OCI-LY7 (cell line): ENCODE measurements at regions not wholly inside any gene's neighbourhood (a gene's known extent, or its start where the extent isn't known, plus 50 kb on each side); places are given as distances from the start of the nearest gene placed in this dataset.

Experiments used
- BruUV-seq: library from RNA; stranded (reverse); fragments of 400-500 nt; replicated peaks from 2 replicates; lab custom pipeline; 2021; lab: Mats Ljungman, UMichigan
- CTCF ChIA-PET: fragments of 300-600 bp; sonication (Branson Sonifier 250); formaldehyde crosslinking; loops from one replicate; lab custom pipeline; 2022; ENCODE audit warnings: antibody characterized with exemption; ENCODE audit not compliant: unreplicated experiment; lab: Charles Lee
- POLR2A ChIA-PET: fragments of 300-600 bp; sonication (Branson Sonifier 250); formaldehyde crosslinking; loops from one replicate; lab custom pipeline; 2022; ENCODE audit warnings: antibody characterized with exemption; lab: Charles Lee
- DNase-seq: peaks from one replicate; pipeline ENCODE4 v3.0.0-alpha.2; 2015; ENCODE audit warnings: low spot score
- H2AFZ ChIP-seq: fragments of 200-600 bp; sonication (generic), shearing (Covaris generic); 2 replicates; pipeline ENCODE4 v1.6.1; 2014; ENCODE audit warnings: mild to moderate bottlenecking, antibody characterized with exemption, low read length, moderate library complexity
- H3K27ac ChIP-seq: fragments of 200-600 bp; sonication (generic); 2 replicates; pipeline ENCODE4 v1.5.1; 2014; ENCODE audit warnings: mixed run types, low read depth, mild to moderate bottlenecking, moderate library complexity, low read length, inconsistent platforms; ENCODE audit not compliant: poor library complexity, severe bottlenecking
- H3K36me3 ChIP-seq: fragments of 200-600 bp; sonication (generic); 2 replicates; pipeline ENCODE4 v1.6.1; 2014; ENCODE audit warnings: mild to moderate bottlenecking, antibody characterized with exemption, low read length, moderate library complexity, mixed read lengths; ENCODE audit not compliant: insufficient read depth
- H3K4me1 ChIP-seq: fragments of 200-600 bp; sonication (generic); 2 replicates; pipeline ENCODE4 v1.5.1; 2014; ENCODE audit warnings: mild to moderate bottlenecking, low read length; ENCODE audit not compliant: insufficient read depth, poor library complexity, severe bottlenecking
- H3K4me2 ChIP-seq: fragments of 200-600 bp; sonication (generic); 2 replicates; pipeline ENCODE4 v1.6.1; 2014; ENCODE audit warnings: mild to moderate bottlenecking, low read length
- H3K4me3 ChIP-seq: fragments of 200-600 bp; sonication (generic); 2 replicates; pipeline ENCODE4 v1.5.1; 2014; ENCODE audit warnings: mild to moderate bottlenecking, low read depth, low read length; ENCODE audit not compliant: poor library complexity, severe bottlenecking
- H3K79me2 ChIP-seq: fragments of 200-600 bp; sonication (generic); 2 replicates; pipeline ENCODE4 v1.6.1; 2016; ENCODE audit warnings: low read depth, mild to moderate bottlenecking, low read length, moderate library complexity, mixed read lengths; ENCODE audit not compliant: insufficient read depth
- H3K9me2 ChIP-seq: fragments of 200-600 bp; sonication (generic); 2 replicates; pipeline ENCODE4 v1.6.1; 2016; ENCODE audit warnings: mild to moderate bottlenecking, low read length, mixed read lengths; ENCODE audit not compliant: insufficient read depth
- H3K9me3 ChIP-seq: fragments of 200-600 bp; sonication (generic); 2 replicates; pipeline ENCODE4 v1.6.1; 2014; ENCODE audit warnings: mild to moderate bottlenecking, mixed run types, low read length, mixed read lengths
- H4K20me1 ChIP-seq: fragments of 200-600 bp; sonication (generic); 2 replicates; pipeline ENCODE4 v1.6.1; 2014; ENCODE audit warnings: mild to moderate bottlenecking, antibody characterized with exemption, low read length, moderate library complexity, mixed read lengths; ENCODE audit not compliant: insufficient read depth
- EZH2phosphoT487 ChIP-seq: fragments of 200-600 bp; sonication (generic); IDR thresholded peaks from 2 replicates; pipeline ENCODE4 v1.6.1; 2018; ENCODE audit warnings: low read depth, borderline replicate concordance, mild to moderate bottlenecking, mixed run types, antibody characterized with exemption, low read length, moderate library complexity, mixed read lengths
- intact Hi-C: fragments of 100-400 bp; cut with micrococcal nuclease; formaldehyde crosslinking; loops from one replicate; pipeline ENCODE4 v1.10.0; 2022; ENCODE audit not compliant: unreplicated experiment
- TF ChIP-seq, protein P1 (sequence below): fragments of 200-600 bp; sonication (generic); conservative IDR thresholded peaks from 2 replicates; pipeline ENCODE4 v1.5.1; 2014; ENCODE audit warnings: mild to moderate bottlenecking, antibody characterized with exemption, low read length, moderate library complexity, mixed read lengths

DNA sequence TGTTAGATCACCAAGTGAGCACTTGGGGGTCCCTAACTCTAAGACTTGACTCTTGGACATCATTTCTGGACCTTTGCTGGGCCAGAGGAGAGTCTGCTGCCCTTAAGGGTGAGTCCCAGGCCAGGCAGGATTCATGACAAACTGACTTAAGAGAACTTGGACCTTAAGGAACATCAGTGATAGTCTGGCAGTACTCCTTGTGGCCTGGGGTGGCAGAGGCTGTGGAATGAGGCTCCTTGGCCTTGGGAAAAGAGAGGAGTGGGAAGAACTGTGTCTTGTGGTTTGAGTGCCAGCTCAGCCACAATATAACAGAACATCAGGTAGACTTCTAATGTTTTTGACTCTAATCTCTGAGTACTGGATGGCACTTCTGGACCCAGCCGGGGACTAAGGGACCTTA lies 478.7 kb downstream of the MEI4 start:
- BruUV-seq, result no TSS peak
- CTCF ChIA-PET, result no interaction called here
- Histone ChIP-seq H3K36me3 (no peaks in the 10 kb centered on the region), H3K9me2 (no peaks in the 10 kb centered on the region), H3K4me1 (no peaks in the 10 kb centered on the region), H3K4me2 (no peak overlapping the region), H2AFZ (no peak overlapping the region), H4K20me1 (no peaks in the 10 kb centered on the region), H3K79me2 (no peaks in the 10 kb centered on the region), H3K4me3 (no peak overlapping the region), H3K27ac (no peak overlapping the region), H3K9me3 (no peaks in the 10 kb centered on the region)
- TF ChIP-seq, protein P1, sequence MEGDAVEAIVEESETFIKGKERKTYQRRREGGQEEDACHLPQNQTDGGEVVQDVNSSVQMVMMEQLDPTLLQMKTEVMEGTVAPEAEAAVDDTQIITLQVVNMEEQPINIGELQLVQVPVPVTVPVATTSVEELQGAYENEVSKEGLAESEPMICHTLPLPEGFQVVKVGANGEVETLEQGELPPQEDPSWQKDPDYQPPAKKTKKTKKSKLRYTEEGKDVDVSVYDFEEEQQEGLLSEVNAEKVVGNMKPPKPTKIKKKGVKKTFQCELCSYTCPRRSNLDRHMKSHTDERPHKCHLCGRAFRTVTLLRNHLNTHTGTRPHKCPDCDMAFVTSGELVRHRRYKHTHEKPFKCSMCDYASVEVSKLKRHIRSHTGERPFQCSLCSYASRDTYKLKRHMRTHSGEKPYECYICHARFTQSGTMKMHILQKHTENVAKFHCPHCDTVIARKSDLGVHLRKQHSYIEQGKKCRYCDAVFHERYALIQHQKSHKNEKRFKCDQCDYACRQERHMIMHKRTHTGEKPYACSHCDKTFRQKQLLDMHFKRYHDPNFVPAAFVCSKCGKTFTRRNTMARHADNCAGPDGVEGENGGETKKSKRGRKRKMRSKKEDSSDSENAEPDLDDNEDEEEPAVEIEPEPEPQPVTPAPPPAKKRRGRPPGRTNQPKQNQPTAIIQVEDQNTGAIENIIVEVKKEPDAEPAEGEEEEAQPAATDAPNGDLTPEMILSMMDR, result no peak
- no peak for TF ChIP-seq EZH2phosphoT487
- POLR2A ChIA-PET, result no interaction called here
- no peak for DNase-seq
- intact Hi-C loops, result no loop called here

DNA sequence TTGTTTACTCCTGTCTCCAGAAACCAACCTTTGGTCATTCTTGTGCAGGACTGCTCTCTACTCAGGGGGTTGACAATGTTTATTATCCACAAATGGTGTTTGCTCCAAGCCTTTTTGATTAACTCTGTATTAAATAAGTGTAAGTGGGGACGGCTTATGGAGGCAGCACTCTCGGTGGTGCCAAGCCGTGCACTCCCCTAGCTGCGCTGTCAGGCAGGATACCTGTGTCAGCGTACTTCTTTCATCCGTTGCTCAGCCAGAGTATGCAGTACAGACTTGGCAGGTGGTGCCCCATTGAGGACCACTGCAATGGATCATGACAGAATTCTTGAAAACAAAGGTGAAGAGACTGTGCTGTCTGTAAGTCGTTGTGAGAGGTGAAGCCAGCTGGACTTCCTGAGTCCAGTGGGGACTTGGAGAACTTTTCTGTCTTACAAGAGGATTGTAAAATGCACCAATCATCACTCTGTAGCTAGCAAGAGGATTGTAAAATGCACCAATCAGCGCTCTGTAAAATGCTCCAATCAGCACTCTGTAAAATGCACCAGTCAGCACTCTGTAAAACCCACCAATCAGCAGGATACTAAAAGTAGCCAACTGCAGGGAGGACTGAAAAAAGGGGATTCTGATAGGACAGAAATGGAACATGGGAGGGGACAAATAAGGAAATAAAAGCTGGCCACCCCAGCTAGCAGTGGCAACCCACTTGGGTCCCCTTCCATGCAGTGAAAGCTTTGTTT lies 480.0 kb downstream of the MEI4 start:
- Histone ChIP-seq H3K27ac (no peak overlapping the region), H3K4me2 (no peak overlapping the region), H2AFZ (no peak overlapping the region), H3K79me2 (no peaks in the 10 kb centered on the region), H3K4me1 (no peaks in the 10 kb centered on the region), H4K20me1 (no peaks in the 10 kb centered on the region), H3K9me2 (no peaks in the 10 kb centered on the region), H3K9me3 (no peaks in the 10 kb centered on the region), H3K36me3 (no peaks in the 10 kb centered on the region), H3K4me3 (no peak overlapping the region)
- no peak for DNase-seq
- POLR2A ChIA-PET, result no interaction called here
- intact Hi-C loops, result no loop called here
- CTCF ChIA-PET, result no interaction called here
- BruUV-seq, result no TSS peak
- TF ChIP-seq, protein P1, result no peak
- TF ChIP-seq EZH2phosphoT487, result no peak

DNA sequence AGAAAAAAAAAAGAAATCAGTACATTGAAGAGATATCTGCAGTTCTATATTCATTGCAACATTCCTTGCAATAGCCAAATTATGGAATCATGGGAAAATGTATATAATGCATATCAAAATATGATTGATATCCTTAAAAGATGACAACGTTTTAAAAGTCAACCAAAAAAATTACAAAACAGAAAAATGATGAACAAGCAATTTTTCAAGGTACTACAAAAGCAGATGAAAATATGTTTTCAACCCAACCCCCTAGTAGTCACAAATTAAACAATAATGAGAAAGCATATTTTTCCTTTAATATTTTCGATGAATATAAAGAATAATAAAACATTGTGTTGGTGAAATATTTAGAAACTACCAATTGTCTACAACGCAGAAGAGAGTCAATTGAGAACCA lies 497.6 kb downstream of the MEI4 start:
- no peak overlapping the region for H2AFZ ChIP-seq
- H3K9me2 ChIP-seq, result no peaks in the 10 kb centered on the region
- no peak overlapping the region for H3K4me3 ChIP-seq
- intact Hi-C loops, result no loop called here
- BruUV-seq, result no TSS peak
- H3K27ac ChIP-seq, result no peak overlapping the region
- no peak for TF ChIP-seq EZH2phosphoT487
- TF ChIP-seq, protein P1, result no peak
- H3K36me3 ChIP-seq, result no peaks in the 10 kb centered on the region
- no peaks in the 10 kb centered on the region for H3K4me1 ChIP-seq
- DNase-seq, result no peak
- H3K4me2 ChIP-seq, result no peak overlapping the region
- H4K20me1 ChIP-seq, result no peaks in the 10 kb centered on the region
- H3K9me3 ChIP-seq, result 0 out of 2 replicates have a peak, but pooled peaks cover 3% of the 10 kb centered on the region
- CTCF ChIA-PET, result no interaction called here
- POLR2A ChIA-PET, result no interaction called here
- H3K79me2 ChIP-seq, result no peaks in the 10 kb centered on the region
